H1 (cell line): ENCODE measurements at regions not wholly inside any gene's neighbourhood (a gene's known extent, or its start where the extent isn't known, plus 50 kb on each side); places are given as distances from the start of the nearest gene placed in this dataset.

Experiments
- EZH2 ChIP-seq: fragments of 200-600 bp; sonication (generic); IDR thresholded peaks from 2 replicates; pipeline ENCODE4 v1.7.1; 2012; ENCODE audit warnings: low read depth, mild to moderate bottlenecking, moderate library complexity, low read length, inconsistent platforms; ENCODE audit not compliant: severe bottlenecking
- HDAC2 ChIP-seq, 2 experiments: fragments of 300-600 bp in 1 of 2; sonication (generic) in 1 of 2; IDR thresholded peaks; 2 replicates each; pipeline ENCODE4 v1.6.1; 2011 to 2012; ENCODE audit warnings: low read depth in 2 of 2, low read length in 2 of 2, mild to moderate bottlenecking in 2 of 2, moderate library complexity in 2 of 2, borderline replicate concordance in 1 of 2, inconsistent platforms in 1 of 2
- POLR2A ChIP-seq, 2 experiments: IDR thresholded peaks; 1 replicate in 1 of 2; 2 replicates in 1 of 2; pipeline ENCODE4 v1.6.1; 2011; ENCODE audit warnings: low read depth in 2 of 2, low read length in 2 of 2, mild to moderate bottlenecking in 2 of 2; ENCODE audit errors: control extremely low read depth in 1 of 2
- POLR2AphosphoS5 ChIP-seq: IDR thresholded peaks from 2 replicates; pipeline ENCODE4 v1.6.1; 2011; ENCODE audit warnings: low read depth, low read length
- RXRA ChIP-seq: IDR thresholded peaks from 2 replicates; pipeline ENCODE4 v1.6.1; 2011; ENCODE audit warnings: low read depth, mild to moderate bottlenecking, low read length, moderate library complexity; ENCODE audit not compliant: insufficient read depth
- TF ChIP-seq, protein P1 (sequence below), 3 experiments: IDR thresholded peaks; 1 replicate in 2 of 3; 2 replicates in 1 of 3; pipeline versions ENCODE4 v1.5.1 to v1.6.1; 2011; ENCODE audit warnings: low read length in 3 of 3, mild to moderate bottlenecking in 3 of 3, inconsistent platforms in 2 of 3, low read depth in 1 of 3, moderate library complexity in 1 of 3; ENCODE audit not compliant: insufficient read depth in 1 of 3; ENCODE audit errors: control extremely low read depth in 1 of 3

DNA sequence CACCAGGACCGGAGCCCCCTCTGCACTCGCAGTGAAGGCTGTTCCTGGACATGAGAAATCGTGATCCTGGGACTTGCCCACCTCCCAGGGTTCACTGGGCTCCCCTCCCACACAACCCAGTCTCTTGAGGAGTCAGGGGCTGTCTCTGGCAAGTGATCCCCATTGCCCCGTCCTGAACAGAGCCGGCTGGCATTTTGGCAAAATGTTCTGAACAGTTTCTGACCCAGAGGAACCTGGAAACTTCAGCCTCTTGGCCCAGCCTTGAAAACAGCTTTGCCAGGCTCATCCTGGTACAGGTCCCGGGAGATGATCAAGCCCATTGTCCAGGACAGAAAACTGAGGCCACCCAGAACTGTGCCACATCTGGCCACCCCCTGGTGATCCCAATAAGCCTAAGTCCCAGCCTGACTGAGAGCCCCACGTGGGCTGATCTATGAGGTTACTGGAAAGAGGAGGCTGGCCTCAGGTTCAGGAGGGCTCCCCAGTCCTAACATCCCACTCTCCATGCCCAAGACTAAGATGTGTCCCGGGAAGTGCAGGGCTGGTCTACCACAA, 115.7 kb downstream of the OAT start:
- TF ChIP-seq, protein P1, sequence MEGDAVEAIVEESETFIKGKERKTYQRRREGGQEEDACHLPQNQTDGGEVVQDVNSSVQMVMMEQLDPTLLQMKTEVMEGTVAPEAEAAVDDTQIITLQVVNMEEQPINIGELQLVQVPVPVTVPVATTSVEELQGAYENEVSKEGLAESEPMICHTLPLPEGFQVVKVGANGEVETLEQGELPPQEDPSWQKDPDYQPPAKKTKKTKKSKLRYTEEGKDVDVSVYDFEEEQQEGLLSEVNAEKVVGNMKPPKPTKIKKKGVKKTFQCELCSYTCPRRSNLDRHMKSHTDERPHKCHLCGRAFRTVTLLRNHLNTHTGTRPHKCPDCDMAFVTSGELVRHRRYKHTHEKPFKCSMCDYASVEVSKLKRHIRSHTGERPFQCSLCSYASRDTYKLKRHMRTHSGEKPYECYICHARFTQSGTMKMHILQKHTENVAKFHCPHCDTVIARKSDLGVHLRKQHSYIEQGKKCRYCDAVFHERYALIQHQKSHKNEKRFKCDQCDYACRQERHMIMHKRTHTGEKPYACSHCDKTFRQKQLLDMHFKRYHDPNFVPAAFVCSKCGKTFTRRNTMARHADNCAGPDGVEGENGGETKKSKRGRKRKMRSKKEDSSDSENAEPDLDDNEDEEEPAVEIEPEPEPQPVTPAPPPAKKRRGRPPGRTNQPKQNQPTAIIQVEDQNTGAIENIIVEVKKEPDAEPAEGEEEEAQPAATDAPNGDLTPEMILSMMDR (IDR thresholded peaks at IDR 0.05; ENCODE audit: control extremely low read depth in 1 of 3, insufficient read depth in 1 of 3, low read depth in 1 of 3, low read length in 3 of 3), result no peak
- no peak for TF ChIP-seq POLR2AphosphoS5
- TF ChIP-seq RXRA, result no peak
- TF ChIP-seq EZH2, result no peak
- TF ChIP-seq HDAC2 (IDR thresholded peaks at IDR 0.05; ENCODE audit: borderline replicate concordance in 1 of 2, low read depth in 2 of 2, low read length in 2 of 2), result no peak
- TF ChIP-seq POLR2A (IDR thresholded peaks at IDR 0.05; ENCODE audit: control extremely low read depth in 1 of 2, low read depth in 2 of 2, low read length in 2 of 2), result no peak
